ENCODE measurements at regions not wholly inside any gene's neighbourhood (a gene's known extent, or its start where the extent isn't known, plus 50 kb on each side); places are given as distances from the start of the nearest gene placed in this dataset.

- TF ChIP-seq CTCF (IDR thresholded peaks at IDR 0.05): no peak
- TF ChIP-seq POLR2A (IDR thresholded peaks at IDR 0.05): no peak
- TF ChIP-seq EP300 (IDR thresholded peaks at IDR 0.05): no peak
Measured at GRCh38 chr2:128550801-128551416, 232.2 kb upstream of the HS6ST1 start.
